ENCODE measurements at regions not wholly inside any gene's neighbourhood (a gene's known extent, or its start where the extent isn't known, plus 50 kb on each side); places are given as distances from the start of the nearest gene placed in this dataset.

GRCh38 chr2:217713395-217714286, 289.2 kb downstream of the TNS1 start (continued):
- TF ChIP-seq ZNF263 (CRISPR knock-in tag; IDR thresholded peaks at IDR 0.05) (no peak), SMC3 (IDR thresholded peaks at IDR 0.05; ENCODE audit: low read length) (peak; percentile 87), ZNF709 (CRISPR knock-in tag; IDR thresholded peaks at IDR 0.05) (no peak), NPAS2 (CRISPR knock-in tag; IDR thresholded peaks at IDR 0.05; ENCODE audit: borderline replicate concordance) (no peak), FOXC1 (CRISPR knock-in tag; IDR thresholded peaks at IDR 0.05; ENCODE audit: borderline replicate concordance) (0 out of 2 replicates have a peak, but pooled peaks have one; percentile 36), ZSCAN25 (CRISPR knock-in tag; IDR thresholded peaks at IDR 0.05) (no peak), SNAPC4 (CRISPR knock-in tag; IDR thresholded peaks at IDR 0.05) (no peak), PBX3 (CRISPR knock-in tag; IDR thresholded peaks at IDR 0.05; ENCODE audit: borderline replicate concordance) (no peak), THAP11 (CRISPR knock-in tag; IDR thresholded peaks at IDR 0.05) (no peak), ZEB1 (IDR thresholded peaks at IDR 0.05; ENCODE audit: insufficient replicate concordance, low read depth) (no peak), SAFB2 (CRISPR knock-in tag; IDR thresholded peaks at IDR 0.05; ENCODE audit: borderline replicate concordance, low read depth) (0 out of 2 replicates have a peak, but pooled peaks have one; percentile 34), NCOA2 (CRISPR knock-in tag; IDR thresholded peaks at IDR 0.05) (no peak), ZMYM4 (CRISPR knock-in tag; IDR thresholded peaks at IDR 0.05) (0 out of 2 replicates have a peak, but pooled peaks have one; percentile 4), ESRRA (CRISPR knock-in tag; IDR thresholded peaks at IDR 0.05; ENCODE audit: low read depth) (no peak), TCF7 (IDR thresholded peaks at IDR 0.05; ENCODE audit: low read depth) (no peak), DMAP1 (CRISPR knock-in tag; IDR thresholded peaks at IDR 0.05) (no peak), FOXP4 (CRISPR knock-in tag; IDR thresholded peaks at IDR 0.05) (no peak)
- TF ChIP-seq, protein P1, sequence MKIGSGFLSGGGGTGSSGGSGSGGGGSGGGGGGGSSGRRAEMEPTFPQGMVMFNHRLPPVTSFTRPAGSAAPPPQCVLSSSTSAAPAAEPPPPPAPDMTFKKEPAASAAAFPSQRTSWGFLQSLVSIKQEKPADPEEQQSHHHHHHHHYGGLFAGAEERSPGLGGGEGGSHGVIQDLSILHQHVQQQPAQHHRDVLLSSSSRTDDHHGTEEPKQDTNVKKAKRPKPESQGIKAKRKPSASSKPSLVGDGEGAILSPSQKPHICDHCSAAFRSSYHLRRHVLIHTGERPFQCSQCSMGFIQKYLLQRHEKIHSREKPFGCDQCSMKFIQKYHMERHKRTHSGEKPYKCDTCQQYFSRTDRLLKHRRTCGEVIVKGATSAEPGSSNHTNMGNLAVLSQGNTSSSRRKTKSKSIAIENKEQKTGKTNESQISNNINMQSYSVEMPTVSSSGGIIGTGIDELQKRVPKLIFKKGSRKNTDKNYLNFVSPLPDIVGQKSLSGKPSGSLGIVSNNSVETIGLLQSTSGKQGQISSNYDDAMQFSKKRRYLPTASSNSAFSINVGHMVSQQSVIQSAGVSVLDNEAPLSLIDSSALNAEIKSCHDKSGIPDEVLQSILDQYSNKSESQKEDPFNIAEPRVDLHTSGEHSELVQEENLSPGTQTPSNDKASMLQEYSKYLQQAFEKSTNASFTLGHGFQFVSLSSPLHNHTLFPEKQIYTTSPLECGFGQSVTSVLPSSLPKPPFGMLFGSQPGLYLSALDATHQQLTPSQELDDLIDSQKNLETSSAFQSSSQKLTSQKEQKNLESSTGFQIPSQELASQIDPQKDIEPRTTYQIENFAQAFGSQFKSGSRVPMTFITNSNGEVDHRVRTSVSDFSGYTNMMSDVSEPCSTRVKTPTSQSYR (CRISPR knock-in tag; IDR thresholded peaks at IDR 0.05; ENCODE audit: borderline replicate concordance): no peak
